Neural progenitor cell (in vitro differentiated cells): ENCODE measurements at regions not wholly inside any gene's neighbourhood (a gene's known extent, or its start where the extent isn't known, plus 50 kb on each side); places are given as distances from the start of the nearest gene placed in this dataset.
"Not testable (repeated sequence)": the region's sequence is repeated elsewhere in the genome, so short reads cannot be mapped to it uniquely, and the experiment has no call there.

Source experiments
- DNase-seq: peaks from one replicate; pipeline ENCODE4 v3.0.0-alpha.2; 2016; ENCODE audit warnings: low spot score
- H2AFZ ChIP-seq: fragments of 200-600 bp; sonication (generic); replicated peaks from 2 replicates; pipeline ENCODE4 v1.6.1; 2016; ENCODE audit warnings: antibody characterized with exemption
- H3F3A ChIP-seq: fragments of 200-600 bp; sonication (generic); 2 replicates; pipeline ENCODE4 v1.6.1; 2016; ENCODE audit warnings: antibody characterized with exemption, low read depth
- H3K27ac ChIP-seq: fragments of 200-600 bp; sonication (generic); 2 replicates; pipeline ENCODE4 v1.5.1; 2016; ENCODE audit warnings: mild to moderate bottlenecking
- H3K27me3 ChIP-seq: fragments of 200-600 bp; sonication (generic); 2 replicates; pipeline ENCODE4 v1.6.1; 2016; ENCODE audit warnings: mild to moderate bottlenecking, moderate library complexity
- H3K36me3 ChIP-seq: fragments of 200-600 bp; sonication (generic); 2 replicates; pipeline ENCODE4 v1.5.1; 2016
- H3K4me1 ChIP-seq: fragments of 200-600 bp; sonication (generic); 2 replicates; pipeline ENCODE4 v1.6.1; 2016; ENCODE audit warnings: mixed run types
- H3K4me2 ChIP-seq: fragments of 200-600 bp; sonication (generic); 2 replicates; pipeline ENCODE4 v1.6.1; 2016
- H3K4me3 ChIP-seq: fragments of 200-600 bp; sonication (generic); 2 replicates; pipeline ENCODE4 v1.5.1; 2016
- H3K79me2 ChIP-seq: fragments of 200-600 bp; sonication (generic); 2 replicates; pipeline ENCODE4 v1.6.1; 2016; ENCODE audit warnings: low read depth
- H3K9ac ChIP-seq: fragments of 200-600 bp; sonication (generic); 2 replicates; pipeline ENCODE4 v1.6.1; 2016
- H3K9me3 ChIP-seq: fragments of 200-600 bp; sonication (generic); 2 replicates; pipeline ENCODE4 v1.5.1; 2016; ENCODE audit warnings: low read depth
- H4K20me1 ChIP-seq: fragments of 200-600 bp; sonication (generic); 2 replicates; pipeline ENCODE4 v1.6.1; 2016; ENCODE audit warnings: low read depth
- H3K27ac Mint-ChIP-seq: 3 replicates; pipeline ENCODE4 v1.8.0; 2021; ENCODE audit warnings: mixed read lengths
- H3K27me3 Mint-ChIP-seq: 2 replicates; pipeline ENCODE4 v1.8.0; 2022; ENCODE audit warnings: low read depth, mild to moderate bottlenecking, inconsistent platforms, moderate library complexity, mixed read lengths; ENCODE audit not compliant: insufficient read depth
- H3K36me3 Mint-ChIP-seq: 3 replicates; pipeline ENCODE4 v1.8.0; 2021; ENCODE audit warnings: mixed read lengths
- H3K4me1 Mint-ChIP-seq: 3 replicates; pipeline ENCODE4 v1.8.0; 2021; ENCODE audit warnings: mixed read lengths
- H3K4me3 Mint-ChIP-seq: 3 replicates; pipeline ENCODE4 v1.8.0; 2021; ENCODE audit warnings: mild to moderate bottlenecking, moderate library complexity, mixed read lengths
- H3K9me3 Mint-ChIP-seq: 3 replicates; pipeline ENCODE4 v1.8.0; 2020; ENCODE audit warnings: mixed read lengths
- CTCF ChIP-seq: fragments of 200-600 bp; sonication (generic); IDR thresholded peaks from 2 replicates; pipeline ENCODE4 v1.5.1; 2017; ENCODE audit warnings: antibody characterized with exemption, mild to moderate bottlenecking
- EZH2 ChIP-seq: fragments of 200-600 bp; sonication (generic); IDR thresholded peaks from 2 replicates; pipeline ENCODE4 v1.6.1; 2017; ENCODE audit warnings: antibody characterized with exemption, mild to moderate bottlenecking, moderate library complexity
- EZH2phosphoT487 ChIP-seq: fragments of 200-600 bp; sonication (generic); IDR thresholded peaks from 2 replicates; pipeline ENCODE4 v1.6.1; 2017; ENCODE audit warnings: antibody characterized with exemption

DNA sequence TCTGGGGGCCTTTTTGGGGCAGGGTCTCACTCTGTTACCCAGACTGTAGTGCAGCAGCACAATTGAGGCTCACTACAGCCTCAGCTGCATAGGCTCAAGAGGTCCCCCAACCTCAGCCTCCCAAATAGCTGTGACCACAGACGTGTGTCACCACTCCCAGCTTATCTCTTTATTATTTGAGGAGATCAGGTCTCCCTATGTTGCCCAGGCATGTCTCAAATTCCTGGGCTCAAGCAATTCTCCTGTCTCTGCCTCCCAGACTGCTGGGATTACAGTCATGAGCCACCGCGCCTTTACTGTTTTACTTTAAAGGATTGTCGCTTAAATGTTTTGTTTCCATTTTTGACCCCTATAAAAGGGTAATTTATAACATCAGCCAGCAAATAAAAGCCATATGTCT lies 502.6 kb upstream of the AUTS2 start:
- Histone ChIP-seq H2AFZ (no peak overlapping the region), H3K9ac (no peak overlapping the region), H3K27ac (no peak overlapping the region), H3K4me2 (no peak overlapping the region), H3K79me2 (no peaks in the 10 kb centered on the region), H3K27me3 (no peaks in the 10 kb centered on the region), H4K20me1 (no peaks in the 10 kb centered on the region), H3K4me3 (no peak overlapping the region), H3K9me3 (peaks cover 8% of the 10 kb centered on the region), H3F3A (no peaks in the 10 kb centered on the region), H3K36me3 (no peaks in the 10 kb centered on the region), H3K4me1 (no peaks in the 10 kb centered on the region)
- Mint-ChIP-seq H3K36me3 (no peaks in the 10 kb centered on the region), H3K9me3 (peaks cover 18% of the 10 kb centered on the region), H3K27me3 (peaks cover 9% of the 10 kb centered on the region), H3K27ac (no peak overlapping the region), H3K4me1 (no peaks in the 10 kb centered on the region), H3K4me3 (no peak overlapping the region)
- no peak for DNase-seq
- no peak for TF ChIP-seq EZH2phosphoT487
- no peak for TF ChIP-seq CTCF
- TF ChIP-seq EZH2 = no peak

GRCh38 chr7:69104023-69104422 lies 494.3 kb upstream of the AUTS2 start:
- no peaks in the 10 kb centered on the region for H3F3A ChIP-seq
- no peak for DNase-seq
- Mint-ChIP-seq H3K9me3 (no peaks in the 10 kb centered on the region), H3K27ac (no peak overlapping the region), H3K27me3 (peaks cover 5% of the 10 kb centered on the region), H3K36me3 (no peaks in the 10 kb centered on the region), H3K4me3 (no peak overlapping the region), H3K4me1 (peaks cover 8% of the 10 kb centered on the region)
- no peak overlapping the region for H3K4me2 ChIP-seq
- no peak overlapping the region for H3K27ac ChIP-seq
- H3K4me1 ChIP-seq = peaks cover 6% of the 10 kb centered on the region
- no peaks in the 10 kb centered on the region for H4K20me1 ChIP-seq
- no peak overlapping the region for H3K9ac ChIP-seq
- no peak for TF ChIP-seq CTCF
- no peak for TF ChIP-seq EZH2phosphoT487
- no peak for TF ChIP-seq EZH2
- H3K79me2 ChIP-seq = no peaks in the 10 kb centered on the region
- no peaks in the 10 kb centered on the region for H3K36me3 ChIP-seq
- peak overlapping the region; percentile 50 for H2AFZ ChIP-seq
- no peaks in the 10 kb centered on the region for H3K27me3 ChIP-seq
- no peaks in the 10 kb centered on the region for H3K9me3 ChIP-seq
- no peak overlapping the region for H3K4me3 ChIP-seq

GRCh38 chr7:69105092-69105491 lies 493.2 kb upstream of the AUTS2 start:
- Mint-ChIP-seq H3K27ac (no peak overlapping the region), H3K27me3 (peaks cover 5% of the 10 kb centered on the region), H3K4me1 (peaks cover 8% of the 10 kb centered on the region), H3K4me3 (no peak overlapping the region), H3K9me3 (no peaks in the 10 kb centered on the region), H3K36me3 (no peaks in the 10 kb centered on the region)
- H3K9ac ChIP-seq = no peak overlapping the region
- peaks cover 6% of the 10 kb centered on the region for H3K4me1 ChIP-seq
- H3K79me2 ChIP-seq = no peaks in the 10 kb centered on the region
- H3F3A ChIP-seq = no peaks in the 10 kb centered on the region
- H3K4me3 ChIP-seq = no peak overlapping the region
- H3K4me2 ChIP-seq = no peak overlapping the region
- no peaks in the 10 kb centered on the region for H4K20me1 ChIP-seq
- H3K27me3 ChIP-seq = no peaks in the 10 kb centered on the region
- no peak overlapping the region for H3K27ac ChIP-seq
- TF ChIP-seq EZH2 = no peak
- no peak for TF ChIP-seq EZH2phosphoT487
- TF ChIP-seq CTCF = no peak
- no peaks in the 10 kb centered on the region for H3K36me3 ChIP-seq
- no peak overlapping the region for H2AFZ ChIP-seq
- DNase-seq = no peak
- H3K9me3 ChIP-seq = no peaks in the 10 kb centered on the region

GRCh38 chr7:69105981-69106380 lies 492.3 kb upstream of the AUTS2 start:
- H3K4me2 ChIP-seq = no peak overlapping the region
- H3K9me3 ChIP-seq = no peaks in the 10 kb centered on the region
- no peaks in the 10 kb centered on the region for H3K79me2 ChIP-seq
- H2AFZ ChIP-seq = no peak overlapping the region
- peaks cover 8% of the 10 kb centered on the region for H3K4me1 Mint-ChIP-seq
- H3K27me3 ChIP-seq = no peaks in the 10 kb centered on the region
- peaks cover 6% of the 10 kb centered on the region for H3K4me1 ChIP-seq
- H3K27me3 Mint-ChIP-seq = peaks cover 7% of the 10 kb centered on the region
- H3K27ac ChIP-seq = no peak overlapping the region
- H3K36me3 Mint-ChIP-seq = no peaks in the 10 kb centered on the region
- no peak for TF ChIP-seq EZH2
- TF ChIP-seq CTCF = no peak
- no peak for TF ChIP-seq EZH2phosphoT487
- no peak for DNase-seq
- no peak overlapping the region for H3K9ac ChIP-seq
- no peaks in the 10 kb centered on the region for H3K36me3 ChIP-seq
- no peaks in the 10 kb centered on the region for H4K20me1 ChIP-seq
- no peaks in the 10 kb centered on the region for H3F3A ChIP-seq
- no peak overlapping the region for H3K4me3 ChIP-seq
- H3K27ac Mint-ChIP-seq = no peak overlapping the region
- no peaks in the 10 kb centered on the region for H3K9me3 Mint-ChIP-seq
- no peak overlapping the region for H3K4me3 Mint-ChIP-seq

GRCh38 chr7:69106449-69106848 lies 491.8 kb upstream of the AUTS2 start:
- not testable (repeated sequence) for H3K9me3 Mint-ChIP-seq

More at GRCh38 chr7:69106449-69106848, 491.8 kb upstream of the AUTS2 start:
- not testable (repeated sequence) for H3K27me3 ChIP-seq, H3K27ac ChIP-seq, H3K36me3 Mint-ChIP-seq, H3K4me1 Mint-ChIP-seq, H3K79me2 ChIP-seq, H4K20me1 ChIP-seq, H2AFZ ChIP-seq, H3K9me3 ChIP-seq, H3K4me3 ChIP-seq, H3K4me1 ChIP-seq, H3K4me2 ChIP-seq, H3F3A ChIP-seq, H3K36me3 ChIP-seq, H3K27ac Mint-ChIP-seq, H3K9ac ChIP-seq, DNase-seq, H3K4me3 Mint-ChIP-seq, H3K27me3 Mint-ChIP-seq
